AG10803 (cell line): ENCODE measurements at regions not wholly inside any gene's neighbourhood (a gene's known extent, or its start where the extent isn't known, plus 50 kb on each side); places are given as distances from the start of the nearest gene placed in this dataset.
"Not testable (repeated sequence)": the region's sequence is repeated elsewhere in the genome, so short reads cannot be mapped to it uniquely, and the experiment has no call there.

Experiments
- DNase-seq: peaks from one replicate; pipeline ENCODE4 v3.0.0; 2010; ENCODE audit warnings: low read depth
- H3K4me3 ChIP-seq: 2 replicates; pipeline ENCODE4 v1.5.1; 2011; ENCODE audit warnings: mild to moderate bottlenecking, low read length, control low read depth

DNA sequence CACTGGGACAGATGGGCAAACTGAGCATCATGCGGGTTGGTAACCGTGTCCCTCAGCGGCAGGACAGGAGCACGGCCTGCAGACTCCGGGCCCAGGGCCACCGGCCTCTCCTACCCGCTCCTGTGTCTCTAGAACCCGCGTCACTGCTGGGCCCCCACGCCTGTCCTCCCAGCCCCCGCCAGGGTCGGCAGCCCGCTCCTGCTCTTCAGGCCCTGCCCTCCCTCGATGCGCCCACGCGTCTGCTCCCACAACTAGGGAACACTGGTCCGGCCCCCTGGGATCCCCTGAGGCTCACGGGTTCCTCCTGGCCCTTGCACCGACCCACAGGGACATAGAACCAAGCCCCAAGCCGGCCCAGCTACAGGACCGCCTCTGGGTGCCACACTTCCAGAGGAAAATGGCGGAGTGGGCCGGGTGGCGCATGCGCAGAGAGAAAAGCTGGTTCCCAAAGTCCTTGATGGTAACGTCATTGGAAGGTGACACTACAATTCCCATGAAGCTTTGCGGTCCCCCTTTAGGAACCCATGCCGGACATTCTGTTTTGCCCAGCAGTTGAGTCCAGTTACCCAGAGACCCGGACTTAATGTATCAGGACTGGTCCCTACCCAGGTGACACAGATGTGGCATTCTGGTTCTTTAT, 2712.5 kb upstream of the OR11H1 start:
- peak overlapping the region; percentile 27; the same call in 1 of the 2 replicates for H3K4me3 ChIP-seq
- DNase-seq: not testable (repeated sequence)
